B cell (primary cell): ENCODE measurements at regions not wholly inside any gene's neighbourhood (a gene's known extent, or its start where the extent isn't known, plus 50 kb on each side); places are given as distances from the start of the nearest gene placed in this dataset.

Experiments
- ATAC-seq: fragments of 200-7000 bp; cut with Tn5 transposase; one replicate; pipeline ENCODE4 v1.10.0; 2021; ENCODE audit warnings: low read depth, mild to moderate bottlenecking, moderate number of reproducible peaks, moderate library complexity
- CTCF ChIA-PET: fragments of 350-600 bp; sonication (Branson Sonifier 250); formaldehyde crosslinking; loops from one replicate; lab custom pipeline; 2021; ENCODE audit warnings: antibody characterized with exemption, inconsistent platforms; lab: Charles Lee
- POLR2A ChIA-PET: fragments of 350-600 bp; sonication (Branson Sonifier 250); formaldehyde crosslinking; loops from one replicate; lab custom pipeline; 2021; ENCODE audit warnings: antibody characterized with exemption; lab: Charles Lee
- DNase-seq: peaks from one replicate; pipeline ENCODE4 v3.0.0; 2013
- H2AFZ ChIP-seq: 2 replicates; pipeline ENCODE4 v1.6.1; 2012; ENCODE audit warnings: mild to moderate bottlenecking, low read depth, low read length; ENCODE audit not compliant: insufficient read depth, poor library complexity, severe bottlenecking
- H3K27ac ChIP-seq, 2 donors: 1 replicate in 1 of 2; 2 replicates in 1 of 2; pipeline ENCODE4 v1.5.1; 2012 to 2013; ENCODE audit warnings: low read length in 2 of 2, mild to moderate bottlenecking in 2 of 2, moderate library complexity in 1 of 2
- H3K27me3 ChIP-seq, 4 experiments: fragments of 200-600 bp in 1 of 4; sonication (generic) in 1 of 4; replicated peaks in 1 of 4; 1 replicate in 2 of 4; 2 replicates in 2 of 4; pipeline versions ENCODE4 v1.6.1 to v1.7.0; 2013 to 2016; ENCODE audit warnings: low read length in 3 of 4, mild to moderate bottlenecking in 2 of 4, mixed read lengths in 1 of 4, moderate library complexity in 1 of 4; ENCODE audit not compliant: insufficient read depth in 4 of 4, control insufficient read depth in 3 of 4; ENCODE audit errors: control extremely low read depth in 1 of 4
- H3K36me3 ChIP-seq, 2 experiments: replicated peaks in 1 of 2; 1 replicate in 1 of 2; 2 replicates in 1 of 2; pipeline versions ENCODE4 v1.6.1 to v1.7.1; 2013; ENCODE audit warnings: low read length in 1 of 2; ENCODE audit not compliant: insufficient read depth in 2 of 2, control insufficient read depth in 1 of 2; ENCODE audit errors: control extremely low read depth in 1 of 2, extremely low read depth in 1 of 2
- H3K4me1 ChIP-seq, 2 donors: fragments of 200-600 bp in 1 of 2; sonication (generic) in 1 of 2; 1 replicate in 1 of 2; 2 replicates in 1 of 2; pipeline versions ENCODE4 v1.5.1 to v1.6.1; 2013 to 2017; ENCODE audit warnings: low read length in 2 of 2; ENCODE audit not compliant: control insufficient read depth in 2 of 2, insufficient read depth in 2 of 2
- H3K4me2 ChIP-seq: replicated peaks from 2 replicates; pipeline ENCODE3; 2012; ENCODE audit warnings: mild to moderate bottlenecking, low read depth, low read length; ENCODE audit not compliant: poor library complexity, severe bottlenecking
- H3K4me3 ChIP-seq, 5 experiments: fragments of 200-600 bp in 1 of 5; sonication (generic) in 1 of 5; 1 replicate in 3 of 5; 2 replicates in 2 of 5; pipeline versions ENCODE4 v1.5.1 to v1.7.0; 2011 to 2016; ENCODE audit warnings: low read length in 4 of 5, mild to moderate bottlenecking in 4 of 5, low read depth in 2 of 5, control low read depth in 1 of 5, moderate library complexity in 1 of 5; ENCODE audit not compliant: insufficient read depth in 1 of 5; ENCODE audit errors: control extremely low read depth in 1 of 5, extremely low read depth in 1 of 5
- H3K79me2 ChIP-seq: fragments of 200-600 bp; sonication (generic); one replicate; pipeline ENCODE4 v1.6.0; 2016; ENCODE audit warnings: low read length; ENCODE audit not compliant: control insufficient read depth, insufficient read depth
- H3K9ac ChIP-seq: fragments of 200-600 bp; sonication (generic); 2 replicates; pipeline ENCODE4 v1.6.1; 2017; ENCODE audit warnings: mild to moderate bottlenecking, low read length, moderate library complexity
- H3K9me3 ChIP-seq, 3 donors: one replicate each; pipeline versions ENCODE4 v1.6.1 to v1.7.1; 2013; ENCODE audit warnings: low read length in 2 of 3; ENCODE audit not compliant: control insufficient read depth in 2 of 3, insufficient read depth in 1 of 3; ENCODE audit errors: control extremely low read depth in 1 of 3
- H4K20me1 ChIP-seq: 2 replicates; pipeline ENCODE4 v1.6.0; 2012; ENCODE audit warnings: mild to moderate bottlenecking, low read length; ENCODE audit not compliant: insufficient read depth, control insufficient read depth, poor library complexity, severe bottlenecking
- H3K27ac Mint-ChIP-seq: one replicate; pipeline ENCODE4 v1.8.0; 2021; ENCODE audit warnings: mixed read lengths
- H3K27me3 Mint-ChIP-seq: one replicate; pipeline ENCODE4 v1.8.0; 2021; ENCODE audit warnings: mixed read lengths
- H3K4me1 Mint-ChIP-seq: one replicate; pipeline ENCODE4 v1.8.0; 2021; ENCODE audit warnings: mixed read lengths
- H3K4me3 Mint-ChIP-seq: one replicate; pipeline ENCODE4 v1.8.0; 2021; ENCODE audit warnings: mixed read lengths
- H3K9me3 Mint-ChIP-seq: one replicate; pipeline ENCODE4 v1.8.0; 2022; ENCODE audit warnings: mixed read lengths; ENCODE audit not compliant: insufficient read depth
- CTCF ChIP-seq: fragments of 200-600 bp; IDR thresholded peaks from one replicate; pipeline ENCODE4 v1.8.0; 2022; ENCODE audit warnings: antibody characterized with exemption, mild to moderate bottlenecking
- EZH2 ChIP-seq: IDR thresholded peaks from 2 replicates; pipeline ENCODE4 v1.6.1; 2012; ENCODE audit warnings: borderline replicate concordance, low read depth, mild to moderate bottlenecking, moderate library complexity, low read length; ENCODE audit not compliant: insufficient read depth, poor library complexity, severe bottlenecking
- WGBS: methylation state at CpG from one replicate; pipeline ENCODE4 v1.1.5; 2013; ENCODE audit warnings: missing lambda C conversion rate; ENCODE audit not compliant: insufficient coverage; 5-methylcytosine and 5-hydroxymethylcytosine counted together
- intact Hi-C: fragments of 100-400 bp; cut with micrococcal nuclease; formaldehyde crosslinking; loops from one replicate; pipeline ENCODE4 v1.10.0; 2022

- Histone ChIP-seq H3K36me3 (no peaks in the 10 kb centered on the region), H3K27me3 (no peaks in the 10 kb centered on the region), H3K79me2 (no peaks in the 10 kb centered on the region), H3K4me1 (no peaks in the 10 kb centered on the region), H2AFZ (no peak overlapping the region), H3K27ac (no peak overlapping the region), H3K9ac (no peak overlapping the region), H4K20me1 (no peaks in the 10 kb centered on the region), H3K4me2 (no peak overlapping the region), H3K9me3 (peaks cover 0 to 3% (median 0%) of the 10 kb centered on the region in 3 donors), H3K4me3 (no peak overlapping the region)
- no peak for DNase-seq
- Mint-ChIP-seq H3K9me3 (peaks cover 9% of the 10 kb centered on the region), H3K27ac (no peak overlapping the region), H3K27me3 (no peaks in the 10 kb centered on the region), H3K4me1 (no peaks in the 10 kb centered on the region), H3K4me3 (no peak overlapping the region)
- TF ChIP-seq EZH2 (no peak), CTCF (no peak)
- POLR2A ChIA-PET = no interaction called here
- intact Hi-C loops = no loop called here
- ATAC-seq = no peak
- WGBS = no CpG with 5 or more reads among the region's 1 CpG
- CTCF ChIA-PET = no interaction called here
Measured at GRCh38 chr14:25622763-25623162, 572.8 kb upstream of the STXBP6 start.

GRCh38 chr14:25620515-25620914 is 570.6 kb upstream of the STXBP6 start:
- Mint-ChIP-seq H3K4me3 (no peak overlapping the region), H3K4me1 (no peaks in the 10 kb centered on the region), H3K9me3 (peaks cover 11% of the 10 kb centered on the region), H3K27ac (no peak overlapping the region), H3K27me3 (no peaks in the 10 kb centered on the region)
- Histone ChIP-seq H4K20me1 (no peaks in the 10 kb centered on the region), H3K4me2 (no peak overlapping the region), H3K27me3 (no peaks in the 10 kb centered on the region), H3K79me2 (no peaks in the 10 kb centered on the region), H3K36me3 (no peaks in the 10 kb centered on the region), H3K4me3 (no peak overlapping the region), H3K4me1 (no peaks in the 10 kb centered on the region), H2AFZ (no peak overlapping the region), H3K9ac (no peak overlapping the region), H3K27ac (no peak overlapping the region), H3K9me3 (peaks cover 0 to 7% (median 0%) of the 10 kb centered on the region in 3 donors)
- ChIA-PET POLR2A (no interaction called here), CTCF (no interaction called here)
- DNase-seq (no peak), ATAC-seq (no peak)
- intact Hi-C loops = no loop called here
- no peak for TF ChIP-seq EZH2
- no peak for TF ChIP-seq CTCF
